GM10266 (cell line): ENCODE measurements at regions not wholly inside any gene's neighbourhood (a gene's known extent, or its start where the extent isn't known, plus 50 kb on each side); places are given as distances from the start of the nearest gene placed in this dataset.

Experiments
- DNase-seq: peaks from one replicate; pipeline ENCODE4 v3.0.0; 2012; ENCODE audit errors: extremely low spot score
- TF ChIP-seq, protein P1 (sequence below): IDR thresholded peaks from 2 replicates; pipeline ENCODE4 v1.5.1; 2012; ENCODE audit warnings: mild to moderate bottlenecking, low read depth; ENCODE audit not compliant: control insufficient read depth, insufficient read depth; ENCODE audit errors: missing control alignments

DNA sequence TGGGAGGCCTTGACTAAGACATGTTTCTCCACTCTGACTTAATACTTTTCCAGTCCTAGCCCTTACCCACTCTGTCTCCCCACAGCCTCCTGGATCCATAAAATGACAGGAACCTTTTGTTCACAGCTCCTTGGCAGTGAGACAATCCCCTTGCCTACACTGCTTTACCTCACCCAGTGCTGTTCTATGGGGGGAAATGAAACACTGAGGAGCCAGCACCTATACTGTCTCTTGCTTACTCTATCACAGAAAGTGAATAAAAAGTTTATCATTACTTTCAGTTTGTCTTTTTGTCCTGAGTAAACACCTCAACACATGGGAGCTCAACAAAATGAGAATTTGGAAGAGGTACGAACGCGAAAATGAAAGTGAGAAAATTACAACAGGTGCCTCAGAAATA is 127.2 kb upstream of the DAAM1 start:
- DNase-seq: no peak
- TF ChIP-seq, protein P1, sequence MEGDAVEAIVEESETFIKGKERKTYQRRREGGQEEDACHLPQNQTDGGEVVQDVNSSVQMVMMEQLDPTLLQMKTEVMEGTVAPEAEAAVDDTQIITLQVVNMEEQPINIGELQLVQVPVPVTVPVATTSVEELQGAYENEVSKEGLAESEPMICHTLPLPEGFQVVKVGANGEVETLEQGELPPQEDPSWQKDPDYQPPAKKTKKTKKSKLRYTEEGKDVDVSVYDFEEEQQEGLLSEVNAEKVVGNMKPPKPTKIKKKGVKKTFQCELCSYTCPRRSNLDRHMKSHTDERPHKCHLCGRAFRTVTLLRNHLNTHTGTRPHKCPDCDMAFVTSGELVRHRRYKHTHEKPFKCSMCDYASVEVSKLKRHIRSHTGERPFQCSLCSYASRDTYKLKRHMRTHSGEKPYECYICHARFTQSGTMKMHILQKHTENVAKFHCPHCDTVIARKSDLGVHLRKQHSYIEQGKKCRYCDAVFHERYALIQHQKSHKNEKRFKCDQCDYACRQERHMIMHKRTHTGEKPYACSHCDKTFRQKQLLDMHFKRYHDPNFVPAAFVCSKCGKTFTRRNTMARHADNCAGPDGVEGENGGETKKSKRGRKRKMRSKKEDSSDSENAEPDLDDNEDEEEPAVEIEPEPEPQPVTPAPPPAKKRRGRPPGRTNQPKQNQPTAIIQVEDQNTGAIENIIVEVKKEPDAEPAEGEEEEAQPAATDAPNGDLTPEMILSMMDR: no peak

DNA sequence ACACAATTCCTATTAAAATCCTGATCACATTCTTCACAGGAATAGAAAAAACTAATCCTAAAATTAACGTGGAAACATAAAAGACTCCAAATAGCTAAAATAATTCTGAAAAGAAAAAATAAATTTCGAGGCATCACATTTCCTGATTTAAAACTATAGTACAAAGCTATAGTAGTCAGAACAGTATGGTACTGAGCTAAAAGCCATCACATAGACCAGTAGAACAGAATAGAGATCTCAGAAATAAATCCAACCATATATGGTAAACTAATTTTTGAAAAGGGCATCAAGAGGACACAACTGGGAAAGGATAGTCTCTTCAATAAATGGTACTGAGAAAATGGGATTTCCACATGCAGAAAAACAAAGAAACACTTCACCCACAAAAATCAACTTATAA is 125.2 kb upstream of the DAAM1 start:
- no peak for DNase-seq
- TF ChIP-seq, protein P1: no peak

DNA sequence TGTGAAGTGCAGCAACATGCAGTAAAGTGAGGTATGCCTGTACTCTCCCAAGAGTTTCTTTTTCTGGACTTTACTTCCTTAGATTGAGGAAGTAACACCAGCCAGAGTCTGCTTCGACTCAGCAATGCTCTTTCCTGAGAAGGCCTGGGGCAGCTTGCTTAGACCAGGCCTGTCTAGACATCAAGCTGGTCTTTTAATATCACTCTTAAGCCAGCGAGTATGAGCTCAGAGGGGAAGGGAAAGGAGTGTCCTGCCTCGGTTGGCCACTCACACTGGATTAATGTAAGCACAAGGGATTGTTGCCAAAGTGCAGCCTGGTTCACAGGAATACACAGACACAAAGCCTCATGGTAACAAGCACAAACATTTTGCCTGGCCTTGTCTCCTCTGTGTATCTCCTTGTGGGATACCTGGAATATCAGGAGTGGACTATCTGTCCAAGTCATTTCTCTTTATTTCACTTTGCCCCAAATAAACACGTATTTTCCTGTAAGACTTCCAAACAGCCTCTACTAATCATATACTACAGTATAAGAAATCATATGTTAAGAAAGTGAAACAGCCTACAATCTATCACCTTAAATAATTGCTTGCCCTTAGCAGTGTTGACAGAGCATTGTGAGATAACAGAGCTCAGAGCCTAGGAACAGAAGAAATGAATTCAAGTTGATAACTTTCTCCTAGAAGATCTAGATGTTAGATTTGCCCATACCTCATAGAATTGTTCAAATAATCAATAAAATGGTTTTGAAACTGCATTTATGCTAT is 121.2 kb upstream of the DAAM1 start:
- DNase-seq: no peak
- TF ChIP-seq, protein P1: no peak

DNA sequence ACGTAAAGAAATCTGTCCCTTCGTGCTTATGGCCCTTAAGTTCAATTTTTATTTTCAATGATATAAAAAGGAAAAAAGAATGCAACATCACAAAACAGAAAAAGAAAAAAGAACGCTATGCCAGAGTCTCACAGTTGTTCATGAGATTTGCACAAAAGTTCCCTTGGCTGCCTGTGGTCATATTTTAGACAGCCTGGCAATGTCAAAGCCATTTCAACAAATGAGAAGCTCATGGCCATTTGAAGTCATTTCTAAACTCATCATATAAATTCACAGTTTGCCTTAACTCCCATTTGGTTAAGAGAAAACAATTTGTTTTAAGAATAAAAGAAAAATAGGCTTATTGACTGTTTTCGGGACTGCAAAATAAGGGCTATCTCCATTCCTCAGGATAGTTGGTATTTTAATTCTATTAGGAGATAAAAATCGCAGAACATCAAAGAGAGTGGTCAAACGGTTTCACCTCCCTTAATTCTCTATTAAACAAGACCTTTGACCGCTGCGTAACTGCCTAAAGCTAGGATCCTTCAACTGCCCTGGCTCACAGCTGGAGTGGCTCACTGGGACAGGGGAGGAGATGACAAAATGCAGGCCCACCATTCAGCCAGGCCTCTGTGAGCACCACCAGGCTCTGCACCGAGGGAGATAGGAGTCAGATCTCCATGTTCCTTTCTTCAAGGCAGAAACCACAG is 119.2 kb upstream of the DAAM1 start:
- DNase-seq: no peak
- TF ChIP-seq, protein P1: no peak

DNA sequence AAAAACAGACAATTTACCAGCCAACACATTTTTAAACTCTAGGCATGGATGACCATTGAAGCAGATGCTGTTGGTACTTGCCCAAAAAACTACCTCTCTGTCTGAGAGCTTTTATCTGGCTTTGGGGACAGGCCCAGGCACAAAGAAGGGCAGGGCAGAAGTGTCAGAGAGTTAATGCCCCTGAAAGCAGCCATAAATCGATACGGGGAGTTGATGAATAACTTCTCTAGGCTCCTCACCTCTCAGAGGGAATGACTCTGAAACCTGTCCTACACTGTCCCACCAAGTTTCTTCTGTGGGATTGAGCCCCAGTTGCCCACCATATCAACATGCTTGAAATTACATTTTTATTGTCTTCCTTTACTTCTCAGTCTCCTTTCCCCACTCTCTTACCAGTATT is 113.0 kb upstream of the DAAM1 start:
- no peak for DNase-seq
- TF ChIP-seq, protein P1: no peak

DNA sequence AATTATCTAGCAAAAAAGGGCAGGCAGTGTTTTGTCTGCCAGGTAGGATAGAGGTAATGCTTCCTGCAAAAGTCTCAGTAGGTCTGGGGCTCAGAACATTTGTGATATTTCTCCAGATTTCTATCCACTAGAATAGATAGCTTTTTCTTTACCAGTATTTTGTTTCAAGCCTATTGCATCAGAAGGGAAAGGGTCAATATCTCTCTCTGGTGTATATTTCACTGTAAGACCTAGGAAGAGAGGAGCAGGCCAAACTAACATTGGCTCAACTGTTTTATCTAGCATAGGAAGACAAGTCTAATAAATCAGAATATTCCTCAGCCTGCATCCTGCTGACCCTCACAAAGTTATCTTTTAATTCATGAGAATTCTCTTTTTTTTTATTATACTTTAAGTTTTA is 106.7 kb upstream of the DAAM1 start:
- no peak for DNase-seq
- TF ChIP-seq, protein P1: no peak

DNA sequence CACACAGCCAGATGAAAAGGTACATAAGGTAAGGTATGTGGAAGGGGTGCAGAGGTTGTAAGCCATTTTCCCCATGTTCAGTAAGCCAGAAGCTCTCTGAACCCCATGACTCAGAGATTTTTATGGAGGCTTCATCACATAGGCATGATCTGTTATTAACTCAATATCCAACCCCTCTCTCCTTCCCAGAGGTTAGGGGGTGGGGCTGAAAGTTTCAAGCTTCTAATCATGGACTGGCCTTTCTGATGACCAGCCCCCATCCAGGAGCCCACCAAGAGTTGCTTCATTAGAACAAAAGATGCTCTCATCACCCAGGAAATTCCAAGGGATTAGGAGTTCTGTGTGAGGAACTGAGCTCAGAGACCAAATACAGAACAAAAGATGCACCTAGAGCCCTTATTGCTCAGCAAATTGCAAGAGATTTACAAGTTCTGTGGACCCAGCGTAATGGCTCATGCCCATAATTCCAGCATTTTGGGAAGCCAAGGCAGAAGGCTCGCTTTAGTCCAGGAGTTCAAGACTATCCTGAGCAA is 103.2 kb upstream of the DAAM1 start:
- TF ChIP-seq, protein P1: no peak
- no peak for DNase-seq
